Astrocyte of the cerebellum (primary cell): ENCODE measurements at regions not wholly inside any gene's neighbourhood (a gene's known extent, or its start where the extent isn't known, plus 50 kb on each side); places are given as distances from the start of the nearest gene placed in this dataset.

Source experiments
- DNase-seq: peaks from one replicate; pipeline ENCODE4 v3.0.0-alpha.2; 2011; ENCODE audit warnings: low read depth
- H3K4me3 ChIP-seq: 2 replicates; pipeline ENCODE4 v1.5.1; 2011; ENCODE audit warnings: mild to moderate bottlenecking, low read depth, low read length, moderate library complexity
- CTCF ChIP-seq: IDR thresholded peaks from 2 replicates; pipeline ENCODE4 v1.5.1; 2012; ENCODE audit warnings: low read length, low read depth, moderate library complexity, mild to moderate bottlenecking; ENCODE audit errors: missing control alignments
- in situ Hi-C: cut with HindIII; loops from 2 replicates; pipeline ENCODE4 v1.10.0; 2017; ENCODE audit warnings: low sequenced_read_pairs

- no peak for TF ChIP-seq CTCF
- no peak overlapping the region for H3K4me3 ChIP-seq
- in situ Hi-C loops, result no loop called here
- no peak for DNase-seq
Measured at GRCh38 chr2:236972491-236973342, 113.0 kb upstream of the COPS8 start.

GRCh38 chr2:236973343-236973980 is 112.2 kb upstream of the COPS8 start:
- in situ Hi-C loops, result no loop called here
- TF ChIP-seq CTCF, result no peak
- no peak overlapping the region for H3K4me3 ChIP-seq
- DNase-seq, result no peak

- in situ Hi-C loops, result no loop called here
- DNase-seq, result no peak
- TF ChIP-seq CTCF, result no peak
- H3K4me3 ChIP-seq, result no peak overlapping the region
Measured at GRCh38 chr2:236974148-236974547, 111.5 kb upstream of the COPS8 start.

GRCh38 chr2:236974752-236975151 is 110.9 kb upstream of the COPS8 start:
- no peak for DNase-seq
- no peak for TF ChIP-seq CTCF
- no peak overlapping the region for H3K4me3 ChIP-seq
- in situ Hi-C loops, result no loop called here

GRCh38 chr2:236975766-236976165 is 109.9 kb upstream of the COPS8 start:
- in situ Hi-C loops, result no loop called here
- DNase-seq, result no peak
- TF ChIP-seq CTCF, result no peak
- no peak overlapping the region for H3K4me3 ChIP-seq

GRCh38 chr2:236976266-236977062 is 109.2 kb upstream of the COPS8 start:
- no peak overlapping the region for H3K4me3 ChIP-seq
- in situ Hi-C loops, result no loop called here
- TF ChIP-seq CTCF, result no peak
- no peak for DNase-seq
